ENCODE measurements at regions not wholly inside any gene's neighbourhood (a gene's known extent, or its start where the extent isn't known, plus 50 kb on each side); places are given as distances from the start of the nearest gene placed in this dataset.

GRCh38 chr12:114046236-114046998, 80.3 kb upstream of the RBM19 start:
- TF ChIP-seq EZH2phosphoT487 (IDR thresholded peaks at IDR 0.05; ENCODE audit: borderline replicate concordance, low read depth, low read length): no peak
- no peaks in the 10 kb centered on the region for H3K36me3 ChIP-seq (ENCODE audit: insufficient read depth, low read length)
- ChIA-PET CTCF (ENCODE audit: unreplicated experiment) (no interaction called here), POLR2A (no interaction called here)
- H3K9me3 ChIP-seq (ENCODE audit: low read length): no peaks in the 10 kb centered on the region
- no peaks in the 10 kb centered on the region for H3K4me1 ChIP-seq (ENCODE audit: insufficient read depth, low read length, poor library complexity, severe bottlenecking)
- intact Hi-C loops (cut with micrococcal nuclease; ENCODE audit: unreplicated experiment): no loop called here
- no peak overlapping the region for H3K27ac ChIP-seq (ENCODE audit: low read depth, low read length, poor library complexity, severe bottlenecking)
- no peak overlapping the region for H2AFZ ChIP-seq (ENCODE audit: low read length)
- no peak overlapping the region for H3K4me2 ChIP-seq (ENCODE audit: low read length)
- no peaks in the 10 kb centered on the region for H3K79me2 ChIP-seq (ENCODE audit: insufficient read depth, low read depth, low read length)
- H4K20me1 ChIP-seq (ENCODE audit: insufficient read depth, low read length): no peaks in the 10 kb centered on the region
- DNase-seq (ENCODE audit: low spot score): no peak
- no peaks in the 10 kb centered on the region for H3K9me2 ChIP-seq (ENCODE audit: insufficient read depth, low read length)
- no TSS peak for BruUV-seq (replicated peaks)
- no peak overlapping the region for H3K4me3 ChIP-seq (ENCODE audit: low read depth, low read length, poor library complexity, severe bottlenecking)

GRCh38 chr12:114045349-114045748, 79.2 kb upstream of the RBM19 start:
- Histone ChIP-seq H3K36me3 (ENCODE audit: insufficient read depth, low read length) (no peaks in the 10 kb centered on the region), H2AFZ (ENCODE audit: low read length) (no peak overlapping the region), H3K9me2 (ENCODE audit: insufficient read depth, low read length) (no peaks in the 10 kb centered on the region), H4K20me1 (ENCODE audit: insufficient read depth, low read length) (no peaks in the 10 kb centered on the region), H3K4me1 (ENCODE audit: insufficient read depth, low read length, poor library complexity, severe bottlenecking) (no peaks in the 10 kb centered on the region), H3K4me3 (ENCODE audit: low read depth, low read length, poor library complexity, severe bottlenecking) (no peak overlapping the region), H3K79me2 (ENCODE audit: insufficient read depth, low read depth, low read length) (no peaks in the 10 kb centered on the region), H3K27ac (ENCODE audit: low read depth, low read length, poor library complexity, severe bottlenecking) (no peak overlapping the region), H3K9me3 (ENCODE audit: low read length) (no peaks in the 10 kb centered on the region), H3K4me2 (ENCODE audit: low read length) (no peak overlapping the region)
- ChIA-PET CTCF (ENCODE audit: unreplicated experiment) (no interaction called here), POLR2A (no interaction called here)
- BruUV-seq (replicated peaks): no TSS peak
- TF ChIP-seq CTCF (conservative IDR thresholded peaks at IDR 0.05; ENCODE audit: low read length): no peak
- TF ChIP-seq EZH2phosphoT487 (IDR thresholded peaks at IDR 0.05; ENCODE audit: borderline replicate concordance, low read depth, low read length): no peak
- intact Hi-C loops (cut with micrococcal nuclease; ENCODE audit: unreplicated experiment): no loop called here
- no peak for DNase-seq (ENCODE audit: low spot score)

- no peak overlapping the region for H2AFZ ChIP-seq (ENCODE audit: low read length)
- POLR2A ChIA-PET: no interaction called here
- H3K4me2 ChIP-seq (ENCODE audit: low read length): no peak overlapping the region
- BruUV-seq (replicated peaks): no TSS peak
- DNase-seq (ENCODE audit: low spot score): no peak
- H3K4me3 ChIP-seq (ENCODE audit: low read depth, low read length, poor library complexity, severe bottlenecking): no peak overlapping the region
- H3K9me2 ChIP-seq (ENCODE audit: insufficient read depth, low read length): no peaks in the 10 kb centered on the region
- TF ChIP-seq EZH2phosphoT487 (IDR thresholded peaks at IDR 0.05; ENCODE audit: borderline replicate concordance, low read depth, low read length) (no peak), CTCF (conservative IDR thresholded peaks at IDR 0.05; ENCODE audit: low read length) (no peak)
- intact Hi-C loops (cut with micrococcal nuclease; ENCODE audit: unreplicated experiment): no loop called here
- no peaks in the 10 kb centered on the region for H3K36me3 ChIP-seq (ENCODE audit: insufficient read depth, low read length)
- H3K27ac ChIP-seq (ENCODE audit: low read depth, low read length, poor library complexity, severe bottlenecking): no peak overlapping the region
- no peaks in the 10 kb centered on the region for H3K9me3 ChIP-seq (ENCODE audit: low read length)
- no peaks in the 10 kb centered on the region for H3K79me2 ChIP-seq (ENCODE audit: insufficient read depth, low read depth, low read length)
- no peaks in the 10 kb centered on the region for H4K20me1 ChIP-seq (ENCODE audit: insufficient read depth, low read length)
- no peaks in the 10 kb centered on the region for H3K4me1 ChIP-seq (ENCODE audit: insufficient read depth, low read length, poor library complexity, severe bottlenecking)
- CTCF ChIA-PET (ENCODE audit: unreplicated experiment): no interaction called here
These were observed 75.5 kb upstream of the RBM19 start for GRCh38 chr12:114041590-114041989.

Measured in OCI-LY7 (cell line).